ENCODE measurements at regions not wholly inside any gene's neighbourhood (a gene's known extent, or its start where the extent isn't known, plus 50 kb on each side); places are given as distances from the start of the nearest gene placed in this dataset.

GRCh38 chr2:192469612-192470011 is 274.9 kb upstream of the TMEFF2 start:
- Histone ChIP-seq H3K4me1 (ENCODE audit: insufficient read depth, low read length, poor library complexity, severe bottlenecking) (no peaks in the 10 kb centered on the region), H3K27me3 (replicated peaks; ENCODE audit: insufficient read depth, low read depth, low read length, poor library complexity) (no peaks in the 10 kb centered on the region), H3K4me3 (ENCODE audit: low read depth, low read length, poor library complexity, severe bottlenecking) (no peak overlapping the region), H3K36me3 (ENCODE audit: insufficient read depth, low read length, poor library complexity, severe bottlenecking) (no peaks in the 10 kb centered on the region), H3K27ac (ENCODE audit: low read depth, low read length, poor library complexity, severe bottlenecking) (no peak overlapping the region), H3K9me3 (ENCODE audit: low read depth, low read length, poor library complexity, severe bottlenecking) (no peaks in the 10 kb centered on the region)
- CTCF ChIA-PET, result no interaction called here
- intact Hi-C loops (cut with micrococcal nuclease; ENCODE audit: unreplicated experiment), result loop anchor here (5.0 kb wide), 1 partner anchor 68 kb away; no protein-coding TSS in a partner anchor
- no TSS peak for BruUV-seq (replicated peaks)
- POLR2A ChIA-PET (ENCODE audit: low non-redundant PET), result no interaction called here
- TF ChIP-seq CTCF (conservative IDR thresholded peaks at IDR 0.05; ENCODE audit: low read depth, low read length), result no peak
- no peak for TF ChIP-seq EZH2 (IDR thresholded peaks at IDR 0.05; ENCODE audit: borderline replicate concordance, low read depth, low read length, poor library complexity, severe bottlenecking)
- no peak for DNase-seq (ENCODE audit: low spot score)

GRCh38 chr2:192467953-192468660 is 273.4 kb upstream of the TMEFF2 start:
- intact Hi-C loops (cut with micrococcal nuclease; ENCODE audit: unreplicated experiment), result loop anchor here (5.0 kb wide), 1 partner anchor 69 kb away; no protein-coding TSS in a partner anchor

GRCh38 chr2:192465141-192465540 is 270.4 kb upstream of the TMEFF2 start:
- CTCF ChIA-PET, result no interaction called here
- no peak for DNase-seq (ENCODE audit: low spot score)
- Histone ChIP-seq H3K27me3 (replicated peaks; ENCODE audit: insufficient read depth, low read depth, low read length, poor library complexity) (no peaks in the 10 kb centered on the region), H3K27ac (ENCODE audit: low read depth, low read length, poor library complexity, severe bottlenecking) (no peak overlapping the region), H3K9me3 (ENCODE audit: low read depth, low read length, poor library complexity, severe bottlenecking) (no peaks in the 10 kb centered on the region), H3K4me1 (ENCODE audit: insufficient read depth, low read length, poor library complexity, severe bottlenecking) (no peaks in the 10 kb centered on the region), H3K4me3 (ENCODE audit: low read depth, low read length, poor library complexity, severe bottlenecking) (no peak overlapping the region), H3K36me3 (ENCODE audit: insufficient read depth, low read length, poor library complexity, severe bottlenecking) (no peaks in the 10 kb centered on the region)
- TF ChIP-seq EZH2 (IDR thresholded peaks at IDR 0.05; ENCODE audit: borderline replicate concordance, low read depth, low read length, poor library complexity, severe bottlenecking) (no peak), CTCF (conservative IDR thresholded peaks at IDR 0.05; ENCODE audit: low read depth, low read length) (no peak)
- POLR2A ChIA-PET (ENCODE audit: low non-redundant PET), result no interaction called here
- intact Hi-C loops (cut with micrococcal nuclease; ENCODE audit: unreplicated experiment), result loop anchor here (5.0 kb wide), 1 partner anchor 72 kb away; no protein-coding TSS in a partner anchor
- BruUV-seq (replicated peaks), result no TSS peak

More at GRCh38 chr2:192467953-192468660, 273.4 kb upstream of the TMEFF2 start:
- ChIA-PET POLR2A (ENCODE audit: low non-redundant PET) (no interaction called here), CTCF (no interaction called here)
- no peak for TF ChIP-seq CTCF (conservative IDR thresholded peaks at IDR 0.05; ENCODE audit: low read depth, low read length)
- no peak for TF ChIP-seq EZH2 (IDR thresholded peaks at IDR 0.05; ENCODE audit: borderline replicate concordance, low read depth, low read length, poor library complexity, severe bottlenecking)
- no TSS peak for BruUV-seq (replicated peaks)
- Histone ChIP-seq H3K36me3 (ENCODE audit: insufficient read depth, low read length, poor library complexity, severe bottlenecking) (no peaks in the 10 kb centered on the region), H3K9me3 (ENCODE audit: low read depth, low read length, poor library complexity, severe bottlenecking) (no peaks in the 10 kb centered on the region), H3K4me1 (ENCODE audit: insufficient read depth, low read length, poor library complexity, severe bottlenecking) (no peaks in the 10 kb centered on the region), H3K4me3 (ENCODE audit: low read depth, low read length, poor library complexity, severe bottlenecking) (no peak overlapping the region), H3K27ac (ENCODE audit: low read depth, low read length, poor library complexity, severe bottlenecking) (no peak overlapping the region), H3K27me3 (replicated peaks; ENCODE audit: insufficient read depth, low read depth, low read length, poor library complexity) (no peaks in the 10 kb centered on the region)
- DNase-seq (ENCODE audit: low spot score), result no peak
